Type B pancreatic cell (in vitro differentiated cells): ENCODE measurements at regions not wholly inside any gene's neighbourhood (a gene's known extent, or its start where the extent isn't known, plus 50 kb on each side); places are given as distances from the start of the nearest gene placed in this dataset.

Experiments
- DNase-seq: peaks from one replicate; pipeline ENCODE4 v3.0.0; 2021; ENCODE audit warnings: mixed read lengths; ENCODE audit not compliant: unreplicated experiment; ENCODE audit errors: extremely low spot score
- H3K27ac Mint-ChIP-seq: 2 replicates; pipeline ENCODE4 v1.8.0; 2021; ENCODE audit warnings: mild to moderate bottlenecking, mixed read lengths
- H3K27me3 Mint-ChIP-seq: 2 replicates; pipeline ENCODE4 v1.8.0; 2021; ENCODE audit warnings: mixed read lengths
- H3K36me3 Mint-ChIP-seq: 2 replicates; pipeline ENCODE4 v1.8.0; 2021; ENCODE audit warnings: mixed read lengths
- H3K4me1 Mint-ChIP-seq: one replicate; pipeline ENCODE4 v1.8.0; 2021; ENCODE audit warnings: mixed read lengths; ENCODE audit not compliant: unreplicated experiment
- H3K4me3 Mint-ChIP-seq: 2 replicates; pipeline ENCODE4 v1.8.0; 2021; ENCODE audit warnings: mild to moderate bottlenecking, mixed read lengths
- H3K9me3 Mint-ChIP-seq: 2 replicates; pipeline ENCODE4 v1.8.0; 2021; ENCODE audit warnings: mixed read lengths
- TF ChIP-seq, protein P1 (sequence below): fragments of 200-600 bp; sonication (generic); conservative IDR thresholded peaks from 2 replicates; pipeline ENCODE4 v1.5.0; 2021; ENCODE audit warnings: antibody characterized with exemption, mild to moderate bottlenecking

DNA sequence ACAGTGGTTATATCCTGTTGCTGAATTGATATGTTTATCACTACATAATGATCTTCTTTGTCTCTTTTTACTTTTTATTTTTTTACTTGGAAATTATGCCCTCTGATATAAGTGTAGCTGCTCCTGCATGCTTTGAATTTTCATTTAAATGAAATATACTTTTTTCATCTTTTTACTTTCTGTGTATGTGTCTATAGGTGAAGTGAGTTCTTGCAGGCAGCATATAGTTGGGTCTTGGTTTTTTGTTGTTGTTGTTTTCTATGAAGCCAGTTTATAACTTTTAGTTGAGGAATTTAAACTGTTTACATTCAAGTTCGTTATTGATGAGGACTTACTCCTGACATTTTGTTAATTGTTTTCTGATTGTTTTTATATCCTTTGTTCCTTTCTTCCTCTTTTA, 103.1 kb upstream of the DOK5 start:
- TF ChIP-seq, protein P1, sequence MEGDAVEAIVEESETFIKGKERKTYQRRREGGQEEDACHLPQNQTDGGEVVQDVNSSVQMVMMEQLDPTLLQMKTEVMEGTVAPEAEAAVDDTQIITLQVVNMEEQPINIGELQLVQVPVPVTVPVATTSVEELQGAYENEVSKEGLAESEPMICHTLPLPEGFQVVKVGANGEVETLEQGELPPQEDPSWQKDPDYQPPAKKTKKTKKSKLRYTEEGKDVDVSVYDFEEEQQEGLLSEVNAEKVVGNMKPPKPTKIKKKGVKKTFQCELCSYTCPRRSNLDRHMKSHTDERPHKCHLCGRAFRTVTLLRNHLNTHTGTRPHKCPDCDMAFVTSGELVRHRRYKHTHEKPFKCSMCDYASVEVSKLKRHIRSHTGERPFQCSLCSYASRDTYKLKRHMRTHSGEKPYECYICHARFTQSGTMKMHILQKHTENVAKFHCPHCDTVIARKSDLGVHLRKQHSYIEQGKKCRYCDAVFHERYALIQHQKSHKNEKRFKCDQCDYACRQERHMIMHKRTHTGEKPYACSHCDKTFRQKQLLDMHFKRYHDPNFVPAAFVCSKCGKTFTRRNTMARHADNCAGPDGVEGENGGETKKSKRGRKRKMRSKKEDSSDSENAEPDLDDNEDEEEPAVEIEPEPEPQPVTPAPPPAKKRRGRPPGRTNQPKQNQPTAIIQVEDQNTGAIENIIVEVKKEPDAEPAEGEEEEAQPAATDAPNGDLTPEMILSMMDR = no peak

DNA sequence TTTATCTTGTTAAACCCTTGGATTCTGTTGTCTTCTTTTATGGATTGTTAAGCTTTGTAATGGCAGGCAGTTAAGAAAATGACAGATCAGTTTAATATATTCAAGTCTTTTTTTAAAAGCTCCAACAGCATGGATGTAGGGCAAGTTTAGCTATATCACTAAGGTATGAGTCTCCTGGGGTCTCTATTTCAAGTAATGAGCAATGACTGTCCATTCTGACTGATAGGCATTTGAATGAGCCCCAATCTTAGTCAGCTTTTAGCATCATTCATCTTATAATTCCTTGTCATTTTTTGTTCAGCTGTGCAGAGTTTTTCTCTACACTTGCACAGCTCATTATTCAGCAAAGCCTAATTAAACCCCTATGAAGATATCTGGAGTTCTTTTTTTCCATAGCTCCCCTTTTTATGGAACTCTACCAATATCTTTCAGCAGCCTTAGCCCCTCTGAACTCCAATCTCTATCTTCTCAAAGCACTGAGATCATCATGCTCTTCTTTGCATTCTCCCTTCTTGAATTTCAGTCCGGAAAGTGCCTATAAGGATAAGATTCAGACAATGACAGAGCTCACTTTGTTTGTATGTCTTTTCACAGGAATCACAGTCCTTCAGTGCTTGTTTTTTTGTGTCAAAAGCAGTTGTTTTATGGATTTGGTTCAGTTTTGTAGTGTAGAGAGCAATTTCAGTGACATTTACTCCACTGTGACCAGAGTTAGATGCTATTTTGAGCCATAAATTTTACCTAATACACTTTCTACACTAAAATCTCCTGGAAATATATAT, 97.2 kb upstream of the DOK5 start:
- Mint-ChIP-seq H3K36me3 (no peaks in the 10 kb centered on the region), H3K27me3 (no peaks in the 10 kb centered on the region), H3K4me3 (no peak overlapping the region), H3K9me3 (no peaks in the 10 kb centered on the region), H3K27ac (no peak overlapping the region), H3K4me1 (peaks cover 13% of the 10 kb centered on the region)
- TF ChIP-seq, protein P1 = no peak
- no peak for DNase-seq

More for the DNA sequence above, 103.1 kb upstream of the DOK5 start:
- DNase-seq = no peak
- Mint-ChIP-seq H3K4me3 (no peak overlapping the region), H3K27me3 (peaks cover 3% of the 10 kb centered on the region), H3K27ac (no peak overlapping the region), H3K4me1 (peaks cover 5% of the 10 kb centered on the region), H3K9me3 (no peaks in the 10 kb centered on the region), H3K36me3 (no peaks in the 10 kb centered on the region)

DNA sequence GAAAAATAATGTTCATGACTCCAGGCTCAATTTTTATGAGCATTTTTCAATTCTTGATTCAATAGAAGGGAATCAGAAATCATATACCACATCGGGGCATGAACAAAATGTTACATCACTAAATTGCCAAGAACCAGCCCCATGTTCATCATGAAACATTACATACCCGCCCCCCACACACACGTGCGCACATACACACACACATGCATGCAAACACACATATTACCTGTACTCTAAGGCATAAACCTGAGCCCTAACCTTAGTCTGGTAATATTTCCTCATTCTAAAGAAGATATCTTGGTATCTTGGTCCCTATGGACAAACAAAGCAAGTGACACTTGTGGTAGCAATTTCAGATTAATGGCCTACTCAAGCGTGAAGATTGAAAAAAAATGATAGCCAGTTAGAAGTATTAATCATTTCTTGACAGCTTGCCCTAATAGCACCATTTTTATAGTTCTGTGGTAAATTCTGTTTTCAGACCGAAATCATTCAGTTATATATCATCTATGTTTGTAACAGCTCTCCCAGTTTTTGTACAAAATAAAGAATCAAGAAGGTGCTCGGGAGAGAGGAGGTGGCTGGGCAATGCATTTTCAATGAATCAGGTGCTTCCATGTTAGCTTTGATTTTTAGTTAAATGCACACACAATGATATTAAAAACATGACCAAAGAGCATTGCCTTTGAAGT, 95.4 kb upstream of the DOK5 start:
- TF ChIP-seq, protein P1 = no peak
- Mint-ChIP-seq H3K9me3 (peaks cover 4% of the 10 kb centered on the region), H3K4me3 (no peak overlapping the region), H3K36me3 (no peaks in the 10 kb centered on the region), H3K4me1 (peaks cover 13% of the 10 kb centered on the region), H3K27me3 (peaks cover 3% of the 10 kb centered on the region), H3K27ac (no peak overlapping the region)
- no peak for DNase-seq

DNA sequence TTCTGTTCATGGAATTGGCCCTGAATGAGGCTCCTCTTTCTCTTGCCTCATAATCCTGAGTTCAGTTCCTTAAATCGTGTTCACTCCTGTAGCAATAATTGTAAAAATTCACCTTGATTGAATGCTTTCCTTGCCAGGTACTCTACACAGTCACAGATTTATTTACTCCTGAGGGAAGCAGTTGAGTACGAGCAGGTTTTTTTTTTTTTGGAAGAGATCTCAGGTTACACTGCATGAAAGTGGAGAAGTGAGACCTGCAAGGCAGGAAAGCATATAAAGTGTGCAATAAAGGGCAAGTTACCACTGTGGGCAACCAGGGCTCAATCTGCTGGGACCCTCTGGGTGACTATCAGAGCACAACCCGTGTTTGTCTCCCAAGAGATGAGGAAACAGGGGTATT, 93.0 kb upstream of the DOK5 start:
- TF ChIP-seq, protein P1 = no peak
- peaks cover 5% of the 10 kb centered on the region for H3K36me3 Mint-ChIP-seq
- peaks cover 13% of the 10 kb centered on the region for H3K4me1 Mint-ChIP-seq
- no peak overlapping the region for H3K4me3 Mint-ChIP-seq
- no peak for DNase-seq
- peaks cover 3% of the 10 kb centered on the region for H3K27me3 Mint-ChIP-seq
- H3K27ac Mint-ChIP-seq = no peak overlapping the region
- peaks cover 4% of the 10 kb centered on the region for H3K9me3 Mint-ChIP-seq

DNA sequence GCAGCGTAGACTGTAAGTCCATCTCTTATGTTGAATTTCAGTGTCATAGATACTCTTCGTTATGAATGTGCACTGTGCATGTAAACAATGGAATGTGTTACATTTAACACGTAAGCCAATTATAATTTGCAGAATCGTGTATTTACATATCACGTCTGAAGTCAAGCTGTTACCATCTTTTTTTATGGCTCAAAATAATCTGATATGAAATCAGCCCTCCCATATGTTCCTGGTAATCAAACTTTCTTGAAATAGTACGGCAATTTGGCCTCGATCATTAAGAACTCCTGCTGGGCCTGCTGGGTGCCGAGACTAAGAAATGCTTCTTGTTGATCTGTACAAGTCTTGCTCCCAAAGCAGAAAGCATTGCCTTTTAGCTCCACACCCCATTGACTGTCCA, 89.6 kb upstream of the DOK5 start:
- peaks cover 4% of the 10 kb centered on the region for H3K9me3 Mint-ChIP-seq
- H3K27ac Mint-ChIP-seq = no peak overlapping the region
- peaks cover 16% of the 10 kb centered on the region for H3K27me3 Mint-ChIP-seq
- H3K4me1 Mint-ChIP-seq = peaks cover 10% of the 10 kb centered on the region
- no peak for DNase-seq
- TF ChIP-seq, protein P1 = no peak
- H3K4me3 Mint-ChIP-seq = no peak overlapping the region
- H3K36me3 Mint-ChIP-seq = peaks cover 5% of the 10 kb centered on the region
